Stomach smooth muscle (tissue), 2 donors: ENCODE measurements at regions not wholly inside any gene's neighbourhood (a gene's known extent, or its start where the extent isn't known, plus 50 kb on each side); places are given as distances from the start of the nearest gene placed in this dataset.
"Not testable (repeated sequence)": the region's sequence is repeated elsewhere in the genome, so short reads cannot be mapped to it uniquely, and the experiment has no call there.

Experiments used
- H3K27ac ChIP-seq: one replicate; pipeline ENCODE4 v1.7.0; 2013; ENCODE audit warnings: mild to moderate bottlenecking, low read length, inconsistent platforms
- H3K27me3 ChIP-seq, 2 donors: one replicate each; pipeline ENCODE4 v1.7.0; 2013; ENCODE audit warnings: low read length in 2 of 2; ENCODE audit not compliant: insufficient read depth in 2 of 2, control insufficient read depth in 1 of 2
- H3K36me3 ChIP-seq, 2 donors: one replicate each; pipeline ENCODE4 v1.7.0; 2013; ENCODE audit warnings: low read length in 2 of 2; ENCODE audit not compliant: control insufficient read depth in 2 of 2, insufficient read depth in 2 of 2
- H3K4me1 ChIP-seq: one replicate; pipeline ENCODE4 v1.7.0; 2013; ENCODE audit warnings: low read length; ENCODE audit not compliant: control insufficient read depth, insufficient read depth
- H3K4me3 ChIP-seq, 2 donors: one replicate each; pipeline ENCODE4 v1.7.0; 2013; ENCODE audit warnings: low read length in 2 of 2
- H3K9ac ChIP-seq, 2 donors: one replicate each; pipeline ENCODE4 v1.7.0; 2013; ENCODE audit warnings: low read length in 2 of 2, mild to moderate bottlenecking in 1 of 2
- H3K9me3 ChIP-seq, 2 donors: one replicate each; pipeline ENCODE4 v1.7.0; 2013; ENCODE audit warnings: low read length in 2 of 2; ENCODE audit not compliant: control insufficient read depth in 2 of 2
- donor health status: healthy.
- donor health status: Pancreatic carcinoma.

GRCh38 chr11:130979386-130979972 lies 63.2 kb upstream of the SNX19 start:
- Histone ChIP-seq H3K4me3 (no peak overlapping the region), H3K4me1 (no peaks in the 10 kb centered on the region), H3K27ac (no peak overlapping the region), H3K9me3 (peaks cover 2 to 14% of the 10 kb centered on the region in 2 donors), H3K27me3 (peaks cover 0 to 4% of the 10 kb centered on the region in 2 donors), H3K36me3 (no peaks in the 10 kb centered on the region), H3K9ac (no peak overlapping the region)

- no peak overlapping the region for H3K9ac ChIP-seq
- no peak overlapping the region for H3K4me3 ChIP-seq
- peaks cover 2 to 14% of the 10 kb centered on the region in 2 donors for H3K9me3 ChIP-seq
- H3K27me3 ChIP-seq = peaks cover 0 to 4% of the 10 kb centered on the region in 2 donors
- H3K27ac ChIP-seq = no peak overlapping the region
- no peaks in the 10 kb centered on the region for H3K4me1 ChIP-seq
- no peaks in the 10 kb centered on the region for H3K36me3 ChIP-seq
Measured at GRCh38 chr11:130980071-130980862, 64.0 kb upstream of the SNX19 start.

- not testable (repeated sequence) for H3K36me3 ChIP-seq, H3K9me3 ChIP-seq, H3K27me3 ChIP-seq, H3K4me3 ChIP-seq, H3K9ac ChIP-seq, H3K4me1 ChIP-seq, H3K27ac ChIP-seq
Measured at GRCh38 chr11:130984241-130984640, 68.0 kb upstream of the SNX19 start.

GRCh38 chr11:130992788-130993187 lies 76.5 kb upstream of the SNX19 start:
- no peaks in the 10 kb centered on the region for H3K27me3 ChIP-seq
- H3K36me3 ChIP-seq = no peaks in the 10 kb centered on the region
- no peak overlapping the region for H3K9ac ChIP-seq
- H3K27ac ChIP-seq = no peak overlapping the region
- H3K4me3 ChIP-seq = no peak overlapping the region
- H3K9me3 ChIP-seq = peaks cover 0 to 4% of the 10 kb centered on the region in 2 donors
- H3K4me1 ChIP-seq = no peaks in the 10 kb centered on the region

- H3K4me3 ChIP-seq = no peak overlapping the region
- H3K4me1 ChIP-seq = no peaks in the 10 kb centered on the region
- H3K9ac ChIP-seq = no peak overlapping the region
- no peaks in the 10 kb centered on the region for H3K27me3 ChIP-seq
- H3K9me3 ChIP-seq = peaks cover 0 to 4% of the 10 kb centered on the region in 2 donors
- no peaks in the 10 kb centered on the region for H3K36me3 ChIP-seq
- H3K27ac ChIP-seq = no peak overlapping the region
Measured at GRCh38 chr11:130994043-130994442, 77.8 kb upstream of the SNX19 start.

GRCh38 chr11:130995266-130995665 lies 79.0 kb upstream of the SNX19 start:
- H3K27ac ChIP-seq = no peak overlapping the region
- H3K27me3 ChIP-seq = no peaks in the 10 kb centered on the region

GRCh38 chr11:130997278-130997677 lies 81.0 kb upstream of the SNX19 start:
- H3K27me3 ChIP-seq = no peaks in the 10 kb centered on the region
- H3K4me1 ChIP-seq = no peaks in the 10 kb centered on the region
- H3K27ac ChIP-seq = no peak overlapping the region

More at GRCh38 chr11:130995266-130995665, 79.0 kb upstream of the SNX19 start:
- Histone ChIP-seq H3K9ac (no peak overlapping the region), H3K9me3 (peaks cover 0 to 4% of the 10 kb centered on the region in 2 donors), H3K36me3 (no peaks in the 10 kb centered on the region), H3K4me3 (no peak overlapping the region), H3K4me1 (no peaks in the 10 kb centered on the region)

GRCh38 chr11:130999086-130999485 lies 82.8 kb upstream of the SNX19 start:
- H3K36me3 ChIP-seq = no peaks in the 10 kb centered on the region
- H3K27me3 ChIP-seq = no peaks in the 10 kb centered on the region
- H3K27ac ChIP-seq = no peak overlapping the region
- H3K4me1 ChIP-seq = no peaks in the 10 kb centered on the region
- H3K9ac ChIP-seq = no peak overlapping the region
- no peaks in the 10 kb centered on the region for H3K9me3 ChIP-seq
- H3K4me3 ChIP-seq = no peak overlapping the region

More at GRCh38 chr11:130997278-130997677, 81.0 kb upstream of the SNX19 start:
- Histone ChIP-seq H3K4me3 (no peak overlapping the region), H3K36me3 (no peaks in the 10 kb centered on the region), H3K9me3 (no peaks in the 10 kb centered on the region), H3K9ac (no peak overlapping the region)

GRCh38 chr11:130999992-131000770 lies 83.9 kb upstream of the SNX19 start:
- no peaks in the 10 kb centered on the region for H3K9me3 ChIP-seq
- no peak overlapping the region for H3K4me3 ChIP-seq
- no peaks in the 10 kb centered on the region for H3K36me3 ChIP-seq
- no peaks in the 10 kb centered on the region for H3K4me1 ChIP-seq
- H3K27me3 ChIP-seq = no peaks in the 10 kb centered on the region
- no peak overlapping the region for H3K9ac ChIP-seq
- no peak overlapping the region for H3K27ac ChIP-seq

GRCh38 chr11:131002145-131002544 lies 85.9 kb upstream of the SNX19 start:
- Histone ChIP-seq H3K36me3 (no peaks in the 10 kb centered on the region), H3K4me1 (no peaks in the 10 kb centered on the region), H3K9ac (no peak overlapping the region), H3K9me3 (no peaks in the 10 kb centered on the region), H3K27ac (no peak overlapping the region), H3K4me3 (no peak overlapping the region), H3K27me3 (no peaks in the 10 kb centered on the region)
